Vagina (tissue), 2 donors: ENCODE measurements at regions not wholly inside any gene's neighbourhood (a gene's known extent, or its start where the extent isn't known, plus 50 kb on each side); places are given as distances from the start of the nearest gene placed in this dataset.

Source experiments
- POLR2A ChIP-seq, 2 donors: fragments of 450-650 bp; IDR thresholded peaks; one replicate each; pipeline ENCODE4 v1.6.1; 2017; ENCODE audit warnings: antibody characterized with exemption in 2 of 2, mild to moderate bottlenecking in 2 of 2, moderate library complexity in 2 of 2
- POLR2AphosphoS5 ChIP-seq, 2 donors: sonication (generic); formaldehyde crosslinking; IDR thresholded peaks; one replicate each; pipeline ENCODE4 v1.9.0; 2017; ENCODE audit warnings: antibody characterized with exemption in 2 of 2, mild to moderate bottlenecking in 2 of 2, low read depth in 1 of 2; ENCODE audit not compliant: insufficient read depth in 1 of 2
- TF ChIP-seq, protein P1 (sequence below), 3 experiments: fragments of 450-650 bp in 2 of 3; fragments of 200-600 bp in 1 of 3; sonication (generic) in 1 of 3; IDR thresholded peaks; one replicate each; pipeline ENCODE4 v1.5.1; 2017 to 2019; ENCODE audit warnings: antibody characterized with exemption in 3 of 3, mild to moderate bottlenecking in 2 of 3, moderate library complexity in 2 of 3

DNA sequence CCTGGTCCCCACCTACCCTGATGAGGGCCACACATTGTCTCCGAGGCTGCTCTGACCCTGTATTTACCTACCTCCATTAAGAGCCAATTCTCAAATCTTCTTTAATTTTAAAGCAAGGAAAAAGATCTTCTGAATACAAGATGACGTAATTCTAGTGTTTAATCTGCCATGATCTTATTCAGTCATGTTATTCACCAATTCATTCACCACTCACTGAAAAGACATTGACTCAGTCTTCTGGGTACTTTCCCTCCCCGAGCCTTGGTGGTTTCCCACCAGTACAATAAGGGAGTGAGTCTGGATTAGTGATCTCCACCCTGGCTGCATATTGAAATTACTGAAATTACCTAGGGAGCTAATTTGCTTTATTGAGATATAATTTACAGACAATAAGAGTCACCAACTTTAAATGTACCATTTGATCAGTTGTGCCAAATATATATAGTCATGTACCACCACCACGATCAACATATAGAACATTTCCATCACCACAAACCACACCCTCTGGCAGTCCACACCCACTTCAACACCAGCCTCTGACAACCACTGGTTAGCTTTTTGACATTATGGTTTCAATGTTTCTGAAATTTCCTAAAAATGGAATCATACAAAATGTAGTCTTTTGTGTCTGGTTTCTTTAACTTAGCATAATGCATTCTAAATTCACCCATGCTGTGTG, 117.5 kb upstream of the UNC5B start:
- TF ChIP-seq POLR2AphosphoS5 (IDR thresholded peaks at IDR 0.05; ENCODE audit: insufficient read depth in 1 of 2, low read depth in 1 of 2) = no peak
- TF ChIP-seq, protein P1, sequence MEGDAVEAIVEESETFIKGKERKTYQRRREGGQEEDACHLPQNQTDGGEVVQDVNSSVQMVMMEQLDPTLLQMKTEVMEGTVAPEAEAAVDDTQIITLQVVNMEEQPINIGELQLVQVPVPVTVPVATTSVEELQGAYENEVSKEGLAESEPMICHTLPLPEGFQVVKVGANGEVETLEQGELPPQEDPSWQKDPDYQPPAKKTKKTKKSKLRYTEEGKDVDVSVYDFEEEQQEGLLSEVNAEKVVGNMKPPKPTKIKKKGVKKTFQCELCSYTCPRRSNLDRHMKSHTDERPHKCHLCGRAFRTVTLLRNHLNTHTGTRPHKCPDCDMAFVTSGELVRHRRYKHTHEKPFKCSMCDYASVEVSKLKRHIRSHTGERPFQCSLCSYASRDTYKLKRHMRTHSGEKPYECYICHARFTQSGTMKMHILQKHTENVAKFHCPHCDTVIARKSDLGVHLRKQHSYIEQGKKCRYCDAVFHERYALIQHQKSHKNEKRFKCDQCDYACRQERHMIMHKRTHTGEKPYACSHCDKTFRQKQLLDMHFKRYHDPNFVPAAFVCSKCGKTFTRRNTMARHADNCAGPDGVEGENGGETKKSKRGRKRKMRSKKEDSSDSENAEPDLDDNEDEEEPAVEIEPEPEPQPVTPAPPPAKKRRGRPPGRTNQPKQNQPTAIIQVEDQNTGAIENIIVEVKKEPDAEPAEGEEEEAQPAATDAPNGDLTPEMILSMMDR (IDR thresholded peaks at IDR 0.05) = no peak
- TF ChIP-seq POLR2A (IDR thresholded peaks at IDR 0.05) = no peak
